HG02759 (cell line): ENCODE measurements at regions not wholly inside any gene's neighbourhood (a gene's known extent, or its start where the extent isn't known, plus 50 kb on each side); places are given as distances from the start of the nearest gene placed in this dataset.
A peak's percentile ranks its signal among the peaks of the same experiment; 100 is the strongest.

ENCODE experiments used
- ATAC-seq: cut with Tn5 transposase; IDR thresholded peaks from one replicate; pipeline ENCODE4 v1.9.1; 2021; ENCODE audit warnings: mild to moderate bottlenecking, moderate library complexity; ENCODE audit not compliant: unreplicated experiment

DNA sequence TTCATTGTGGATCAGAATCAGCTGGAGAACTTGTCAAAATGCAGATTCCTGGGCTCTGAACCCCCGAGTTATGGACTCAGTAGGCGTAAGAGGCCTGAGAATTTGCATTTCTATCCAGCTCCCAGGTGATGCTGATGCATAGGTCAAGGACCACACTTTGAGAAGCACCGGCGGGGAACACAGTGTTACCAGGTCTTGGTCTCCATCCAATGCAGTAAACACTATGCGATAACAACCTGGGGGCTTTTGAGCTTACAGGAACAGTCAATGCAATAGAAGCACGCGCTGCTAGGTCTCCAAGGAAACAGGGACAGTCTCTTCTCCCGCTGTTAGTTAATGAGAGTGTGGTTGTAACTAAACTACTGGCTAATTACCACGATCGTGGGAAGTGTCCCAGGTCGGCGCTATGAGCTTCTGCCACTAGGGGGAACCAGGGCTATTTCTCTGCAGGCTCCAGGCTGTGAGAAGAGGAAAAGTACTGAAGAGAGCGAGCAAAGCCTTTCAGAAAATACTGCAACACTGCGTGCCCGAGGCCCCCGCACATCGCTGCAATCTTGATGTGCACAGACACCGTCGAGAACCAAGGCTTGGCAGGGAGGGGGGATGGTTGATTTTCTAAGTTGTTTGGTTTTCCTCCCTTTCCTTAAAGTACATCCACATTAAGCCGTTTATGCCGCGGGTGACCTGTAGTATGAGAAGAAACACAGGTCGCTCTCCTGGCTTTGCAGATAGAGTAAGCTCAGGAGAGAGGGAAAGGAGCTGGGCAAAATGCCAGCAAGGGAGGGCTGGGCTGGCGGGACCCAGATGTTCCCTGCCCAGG, 52.0 kb upstream of the KCNA1 start:
- ATAC-seq: peak; percentile 76

DNA sequence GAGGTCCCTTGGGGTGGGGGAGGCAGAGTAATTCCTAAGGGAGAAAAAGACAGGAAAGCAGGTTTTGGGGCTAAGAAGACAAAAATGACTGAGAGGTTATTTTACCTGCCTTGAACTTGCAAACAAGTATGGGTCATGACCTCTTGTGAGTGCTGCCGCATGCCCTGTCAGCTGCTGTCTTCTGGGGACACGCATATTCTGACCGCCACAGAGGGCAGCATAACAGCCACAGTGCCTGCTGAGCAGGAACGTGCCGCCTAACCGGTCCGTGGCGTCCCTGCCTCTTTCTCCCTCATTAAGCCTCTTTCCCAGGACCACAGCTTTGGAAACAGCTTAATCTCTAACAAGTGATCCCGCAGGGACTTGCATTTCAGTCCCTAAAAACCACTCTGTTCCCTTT, 51.3 kb upstream of the KCNA1 start:
- no peak for ATAC-seq

DNA sequence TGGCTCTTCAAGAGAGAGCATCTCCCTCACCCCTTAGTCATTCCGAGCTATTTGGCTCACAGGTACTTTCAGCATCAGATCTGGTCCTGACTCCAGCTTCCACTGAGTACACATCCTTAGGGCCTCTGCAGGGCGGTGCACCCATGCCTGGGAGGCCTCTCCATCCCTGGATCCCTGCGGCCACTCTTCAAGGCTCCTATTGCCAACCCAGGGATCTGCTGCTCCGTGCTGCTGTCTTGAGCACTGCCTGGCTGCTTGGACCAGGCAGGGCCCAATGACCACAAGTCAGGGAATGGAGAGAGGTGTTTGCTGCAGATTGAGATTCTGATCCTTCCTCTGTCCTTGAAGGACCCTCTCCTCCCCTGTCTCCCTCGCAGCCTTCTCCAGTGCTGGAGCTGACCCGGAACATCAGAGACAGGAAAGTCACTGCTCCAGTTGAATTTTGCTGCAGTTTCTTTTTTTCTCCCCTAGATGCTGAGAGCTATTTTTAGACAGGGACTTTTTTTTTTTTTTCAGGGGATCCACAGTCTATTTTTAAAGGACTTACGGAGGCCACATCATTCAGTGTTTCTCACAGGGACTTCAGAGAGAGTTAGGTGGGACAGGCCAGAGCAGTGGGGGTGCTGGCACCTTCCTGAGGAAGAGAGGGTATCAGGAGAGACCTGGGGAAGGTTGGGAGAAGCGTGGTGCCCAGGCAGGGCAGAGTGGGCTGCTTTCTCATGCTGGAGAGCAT, 50.1 kb upstream of the KCNA1 start:
- no peak for ATAC-seq
